ENCODE measurements at regions not wholly inside any gene's neighbourhood (a gene's known extent, or its start where the extent isn't known, plus 50 kb on each side); places are given as distances from the start of the nearest gene placed in this dataset.

- Histone ChIP-seq H3K27me3 (ENCODE audit: insufficient read depth, low read length) (no peaks in the 10 kb centered on the region), H3K36me3 (ENCODE audit: insufficient read depth, low read length) (no peaks in the 10 kb centered on the region), H2AFZ (ENCODE audit: low read depth, low read length) (no peak overlapping the region), H3K9me3 (ENCODE audit: low read length) (no peaks in the 10 kb centered on the region), H3K4me1 (ENCODE audit: insufficient read depth, low read length) (no peaks in the 10 kb centered on the region), H3K4me3 (ENCODE audit: low read length) (no peak overlapping the region)
These were observed 225.9 kb downstream of the WDR11 start for GRCh38 chr10:121076776-121077715.

GRCh38 chr10:121078036-121078435, 226.9 kb downstream of the WDR11 start:
- H3K4me3 ChIP-seq (ENCODE audit: low read length), result no peak overlapping the region
- no peaks in the 10 kb centered on the region for H3K4me1 ChIP-seq (ENCODE audit: insufficient read depth, low read length)
- H3K36me3 ChIP-seq (ENCODE audit: insufficient read depth, low read length), result no peaks in the 10 kb centered on the region
- H3K27me3 ChIP-seq (ENCODE audit: insufficient read depth, low read length), result no peaks in the 10 kb centered on the region
- H2AFZ ChIP-seq (ENCODE audit: low read depth, low read length), result no peak overlapping the region
- no peaks in the 10 kb centered on the region for H3K9me3 ChIP-seq (ENCODE audit: low read length)

- no peaks in the 10 kb centered on the region for H3K27me3 ChIP-seq (ENCODE audit: insufficient read depth, low read length)
- H2AFZ ChIP-seq (ENCODE audit: low read depth, low read length), result no peak overlapping the region
- no peaks in the 10 kb centered on the region for H3K9me3 ChIP-seq (ENCODE audit: low read length)
- H3K4me3 ChIP-seq (ENCODE audit: low read length), result no peak overlapping the region
- peaks cover 1% of the 10 kb centered on the region for H3K4me1 ChIP-seq (ENCODE audit: insufficient read depth, low read length)
- no peaks in the 10 kb centered on the region for H3K36me3 ChIP-seq (ENCODE audit: insufficient read depth, low read length)
These were observed 227.5 kb downstream of the WDR11 start for GRCh38 chr10:121078672-121079102.

- H3K36me3 ChIP-seq (ENCODE audit: insufficient read depth, low read length), result no peaks in the 10 kb centered on the region
- H2AFZ ChIP-seq (ENCODE audit: low read depth, low read length), result no peak overlapping the region
- H3K4me3 ChIP-seq (ENCODE audit: low read length), result no peak overlapping the region
- H3K27me3 ChIP-seq (ENCODE audit: insufficient read depth, low read length), result no peaks in the 10 kb centered on the region
- no peaks in the 10 kb centered on the region for H3K9me3 ChIP-seq (ENCODE audit: low read length)
- peaks cover 6% of the 10 kb centered on the region for H3K4me1 ChIP-seq (ENCODE audit: insufficient read depth, low read length)
These were observed 228.1 kb downstream of the WDR11 start for GRCh38 chr10:121079226-121079625.

- H3K27me3 ChIP-seq (ENCODE audit: insufficient read depth, low read length), result no peaks in the 10 kb centered on the region
- no peaks in the 10 kb centered on the region for H3K36me3 ChIP-seq (ENCODE audit: insufficient read depth, low read length)
- no peaks in the 10 kb centered on the region for H3K9me3 ChIP-seq (ENCODE audit: low read length)
- H2AFZ ChIP-seq (ENCODE audit: low read depth, low read length), result no peak overlapping the region
- H3K4me1 ChIP-seq (ENCODE audit: insufficient read depth, low read length), result peaks cover 15% of the 10 kb centered on the region
- no peak overlapping the region for H3K4me3 ChIP-seq (ENCODE audit: low read length)
These were observed 229.2 kb downstream of the WDR11 start for GRCh38 chr10:121080281-121080891.

- Histone ChIP-seq H3K4me3 (ENCODE audit: low read length) (no peak overlapping the region), H3K9me3 (ENCODE audit: low read length) (no peaks in the 10 kb centered on the region), H3K36me3 (ENCODE audit: insufficient read depth, low read length) (no peaks in the 10 kb centered on the region), H3K4me1 (ENCODE audit: insufficient read depth, low read length) (peaks cover 15% of the 10 kb centered on the region), H3K27me3 (ENCODE audit: insufficient read depth, low read length) (no peaks in the 10 kb centered on the region), H2AFZ (ENCODE audit: low read depth, low read length) (no peak overlapping the region)
These were observed 230.1 kb downstream of the WDR11 start for GRCh38 chr10:121081306-121081705.

- no peaks in the 10 kb centered on the region for H3K27me3 ChIP-seq (ENCODE audit: insufficient read depth, low read length)
- no peak overlapping the region for H2AFZ ChIP-seq (ENCODE audit: low read depth, low read length)
- no peak overlapping the region for H3K4me3 ChIP-seq (ENCODE audit: low read length)
- no peaks in the 10 kb centered on the region for H3K9me3 ChIP-seq (ENCODE audit: low read length)
- peaks cover 15% of the 10 kb centered on the region for H3K4me1 ChIP-seq (ENCODE audit: insufficient read depth, low read length)
- no peaks in the 10 kb centered on the region for H3K36me3 ChIP-seq (ENCODE audit: insufficient read depth, low read length)
These were observed 231.8 kb downstream of the WDR11 start for GRCh38 chr10:121082984-121083383.

- Histone ChIP-seq H3K27me3 (ENCODE audit: insufficient read depth, low read length) (no peaks in the 10 kb centered on the region), H3K9me3 (ENCODE audit: low read length) (no peaks in the 10 kb centered on the region), H3K4me3 (ENCODE audit: low read length) (no peak overlapping the region), H3K36me3 (ENCODE audit: insufficient read depth, low read length) (no peaks in the 10 kb centered on the region), H2AFZ (ENCODE audit: low read depth, low read length) (no peak overlapping the region), H3K4me1 (ENCODE audit: insufficient read depth, low read length) (peaks cover 15% of the 10 kb centered on the region)
These were observed 233.0 kb downstream of the WDR11 start for GRCh38 chr10:121084016-121084674.

GRCh38 chr10:121084675-121085070, 233.5 kb downstream of the WDR11 start:
- no peaks in the 10 kb centered on the region for H3K9me3 ChIP-seq (ENCODE audit: low read length)
- H2AFZ ChIP-seq (ENCODE audit: low read depth, low read length), result no peak overlapping the region
- no peaks in the 10 kb centered on the region for H3K27me3 ChIP-seq (ENCODE audit: insufficient read depth, low read length)
- peaks cover 15% of the 10 kb centered on the region for H3K4me1 ChIP-seq (ENCODE audit: insufficient read depth, low read length)
- H3K36me3 ChIP-seq (ENCODE audit: insufficient read depth, low read length), result no peaks in the 10 kb centered on the region
- no peak overlapping the region for H3K4me3 ChIP-seq (ENCODE audit: low read length)

- Histone ChIP-seq H2AFZ (ENCODE audit: low read depth, low read length) (no peak overlapping the region), H3K9me3 (ENCODE audit: low read length) (no peaks in the 10 kb centered on the region), H3K36me3 (ENCODE audit: insufficient read depth, low read length) (no peaks in the 10 kb centered on the region), H3K4me3 (ENCODE audit: low read length) (no peak overlapping the region), H3K27me3 (ENCODE audit: insufficient read depth, low read length) (no peaks in the 10 kb centered on the region), H3K4me1 (ENCODE audit: insufficient read depth, low read length) (peaks cover 15% of the 10 kb centered on the region)
These were observed 234.2 kb downstream of the WDR11 start for GRCh38 chr10:121085367-121085766.

GRCh38 chr10:121087129-121087528, 236.0 kb downstream of the WDR11 start:
- H3K9me3 ChIP-seq (ENCODE audit: low read length), result no peaks in the 10 kb centered on the region
- H3K27me3 ChIP-seq (ENCODE audit: insufficient read depth, low read length), result no peaks in the 10 kb centered on the region
- no peak overlapping the region for H2AFZ ChIP-seq (ENCODE audit: low read depth, low read length)
- H3K4me3 ChIP-seq (ENCODE audit: low read length), result no peak overlapping the region
- peaks cover 15% of the 10 kb centered on the region for H3K4me1 ChIP-seq (ENCODE audit: insufficient read depth, low read length)
- no peaks in the 10 kb centered on the region for H3K36me3 ChIP-seq (ENCODE audit: insufficient read depth, low read length)

GRCh38 chr10:121087688-121088087, 236.5 kb downstream of the WDR11 start:
- H3K36me3 ChIP-seq (ENCODE audit: insufficient read depth, low read length), result no peaks in the 10 kb centered on the region
- H3K4me3 ChIP-seq (ENCODE audit: low read length), result no peak overlapping the region
- peaks cover 15% of the 10 kb centered on the region for H3K4me1 ChIP-seq (ENCODE audit: insufficient read depth, low read length)
- no peak overlapping the region for H2AFZ ChIP-seq (ENCODE audit: low read depth, low read length)
- no peaks in the 10 kb centered on the region for H3K27me3 ChIP-seq (ENCODE audit: insufficient read depth, low read length)
- no peaks in the 10 kb centered on the region for H3K9me3 ChIP-seq (ENCODE audit: low read length)

- Histone ChIP-seq H3K27me3 (ENCODE audit: insufficient read depth, low read length) (no peaks in the 10 kb centered on the region), H3K4me3 (ENCODE audit: low read length) (no peak overlapping the region), H3K9me3 (ENCODE audit: low read length) (no peaks in the 10 kb centered on the region), H2AFZ (ENCODE audit: low read depth, low read length) (no peak overlapping the region), H3K4me1 (ENCODE audit: insufficient read depth, low read length) (peaks cover 15% of the 10 kb centered on the region), H3K36me3 (ENCODE audit: insufficient read depth, low read length) (no peaks in the 10 kb centered on the region)
These were observed 237.4 kb downstream of the WDR11 start for GRCh38 chr10:121088524-121088923.
